ENCODE measurements at regions not wholly inside any gene's neighbourhood (a gene's known extent, or its start where the extent isn't known, plus 50 kb on each side); places are given as distances from the start of the nearest gene placed in this dataset.

DNA sequence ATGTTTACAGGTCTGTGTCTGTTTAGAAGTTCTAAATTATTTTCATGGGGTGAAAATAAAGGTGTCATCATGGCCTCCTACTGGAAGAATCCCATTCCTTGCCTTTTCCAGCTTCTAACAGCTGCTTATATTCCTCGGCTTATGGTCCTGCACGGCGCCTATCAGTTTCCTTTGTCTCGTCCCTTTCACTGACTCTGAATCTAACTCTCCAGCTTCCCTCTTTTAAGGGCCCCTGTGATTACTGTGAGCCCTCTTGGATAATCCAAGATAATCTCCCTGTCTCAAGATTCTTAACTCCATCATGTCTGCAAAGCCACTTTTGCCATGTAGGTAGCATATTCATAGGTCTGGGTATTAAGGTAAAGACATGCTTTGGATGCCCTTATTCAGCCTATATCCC, 441.0 kb upstream of the ERCC4 start:
- TF ChIP-seq FOXK2 (IDR thresholded peaks at IDR 0.05) (no peak), SP1 (IDR thresholded peaks at IDR 0.05) (no peak), TARDBP (IDR thresholded peaks at IDR 0.05) (no peak), SUZ12 (IDR thresholded peaks at IDR 0.05) (no peak), NFRKB (IDR thresholded peaks at IDR 0.05) (no peak), FOXM1 (IDR thresholded peaks at IDR 0.05; ENCODE audit: borderline replicate concordance) (no peak), ELF4 (IDR thresholded peaks at IDR 0.05) (no peak), HDGF (IDR thresholded peaks at IDR 0.05; ENCODE audit: borderline replicate concordance) (no peak)

All from HEK293T (cell line).